ENCODE measurements at regions not wholly inside any gene's neighbourhood (a gene's known extent, or its start where the extent isn't known, plus 50 kb on each side); places are given as distances from the start of the nearest gene placed in this dataset.

DNA sequence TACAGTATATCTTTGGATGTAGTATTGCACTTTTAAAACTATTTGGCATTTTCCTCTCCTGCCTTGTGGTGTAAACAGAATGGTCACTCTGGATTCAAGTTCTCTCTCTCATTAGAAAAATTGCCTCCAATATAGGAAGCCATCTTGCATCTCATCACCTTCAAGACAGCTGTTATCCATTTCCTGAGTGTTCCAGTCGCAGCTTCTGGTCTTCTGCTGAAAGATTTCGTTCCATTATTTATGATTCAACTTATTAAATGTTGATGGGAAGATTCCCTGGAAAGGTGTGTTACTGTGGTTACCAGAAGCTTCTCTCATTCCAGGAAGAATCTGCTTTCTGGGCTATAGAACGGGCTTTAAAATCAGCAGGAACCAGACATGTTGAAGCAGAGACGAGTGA is 568.3 kb upstream of the SLIT2 start:
- H3K4me3 ChIP-seq: no peak overlapping the region
- no peaks in the 10 kb centered on the region for H3K4me1 ChIP-seq (replicated peaks in 1 of 2)
- peak in 1 of 8 experiments; percentile 8 for ATAC-seq (replicated peaks in 6 of 8)
- no peak overlapping the region for H3K27ac ChIP-seq
- in situ Hi-C loops (cut with MboI; ENCODE audit: low pct_unique_long_range_greater_than_20kb in 2 of 9, low sequenced_read_pairs in 9 of 9, unreplicated experiment in 9 of 9): no loop called here
- WGBS, 10 experiments: 32 to 100% (median 60%) methylated on average over 1 to 4 of the region's 4 CpGs; no CpG with 5 or more reads in 1 of the 10 experiments

DNA sequence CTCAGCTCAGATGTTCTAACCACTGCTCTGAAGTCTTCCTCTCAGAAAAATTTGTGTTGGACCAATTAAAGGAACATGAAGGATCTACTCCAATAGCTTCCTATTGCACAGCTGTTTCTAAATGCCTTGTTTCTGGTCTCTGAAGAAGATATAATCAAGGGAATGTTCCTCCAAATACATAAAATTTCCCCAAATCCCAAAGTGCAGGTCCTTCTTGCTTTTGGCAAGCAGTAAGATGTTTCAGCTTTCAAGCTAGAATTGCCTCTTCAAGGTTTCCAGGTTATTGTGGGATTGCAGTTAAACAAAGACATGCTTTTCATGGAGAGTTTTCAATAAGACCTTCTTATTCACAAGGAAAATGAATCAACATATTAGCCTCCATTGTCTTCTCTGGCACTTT is 574.5 kb upstream of the SLIT2 start:
- no peak for ATAC-seq (replicated peaks in 6 of 8)
- in situ Hi-C loops (cut with MboI; ENCODE audit: low pct_unique_long_range_greater_than_20kb in 2 of 9, low sequenced_read_pairs in 9 of 9, unreplicated experiment in 9 of 9): no loop called here
- Histone ChIP-seq H3K4me1 (replicated peaks in 1 of 2) (no peaks in the 10 kb centered on the region), H3K27ac (no peak overlapping the region), H3K4me3 (no peak overlapping the region)

DNA sequence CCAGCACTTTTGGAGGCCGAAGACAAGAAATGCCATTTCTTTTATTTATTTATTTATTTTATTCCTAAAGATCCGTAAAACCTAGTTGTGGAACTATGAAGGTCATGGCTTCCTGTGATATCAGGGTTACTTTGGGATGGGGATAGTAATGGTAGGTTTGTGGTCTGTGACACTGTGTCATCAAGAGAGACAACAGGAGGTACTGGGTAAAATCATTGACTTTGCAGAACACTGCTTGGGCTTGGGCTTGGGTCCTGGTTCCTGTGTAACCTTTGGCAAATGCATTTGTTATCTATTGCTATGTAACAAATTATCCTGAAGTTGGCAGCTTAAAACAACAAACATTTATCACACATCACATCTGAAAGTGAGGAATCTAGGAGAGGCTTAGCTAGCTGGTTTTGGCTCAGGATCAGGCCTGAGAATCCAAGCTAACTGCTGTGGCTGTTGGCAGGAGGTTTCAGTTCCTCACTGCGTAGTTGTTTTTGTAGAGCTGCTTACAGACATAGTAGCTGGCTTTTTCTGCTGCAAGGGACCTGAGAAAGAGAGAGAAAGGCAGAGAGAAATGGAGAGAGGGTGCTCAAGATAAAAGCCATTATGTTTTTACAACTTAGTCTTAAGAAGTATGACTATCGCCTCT is 576.4 kb upstream of the SLIT2 start:
- Histone ChIP-seq H3K4me1 (replicated peaks in 1 of 2) (no peaks in the 10 kb centered on the region), H3K27ac (no peak overlapping the region), H3K4me3 (no peak overlapping the region)
- ATAC-seq (replicated peaks in 6 of 8): no peak
- in situ Hi-C loops (cut with MboI; ENCODE audit: low pct_unique_long_range_greater_than_20kb in 2 of 9, low sequenced_read_pairs in 9 of 9, unreplicated experiment in 9 of 9): no loop called here
- 50 to 100% (median 90%) methylated on average over 1 to 4 of the region's 4 CpGs for WGBS, 10 experiments

DNA sequence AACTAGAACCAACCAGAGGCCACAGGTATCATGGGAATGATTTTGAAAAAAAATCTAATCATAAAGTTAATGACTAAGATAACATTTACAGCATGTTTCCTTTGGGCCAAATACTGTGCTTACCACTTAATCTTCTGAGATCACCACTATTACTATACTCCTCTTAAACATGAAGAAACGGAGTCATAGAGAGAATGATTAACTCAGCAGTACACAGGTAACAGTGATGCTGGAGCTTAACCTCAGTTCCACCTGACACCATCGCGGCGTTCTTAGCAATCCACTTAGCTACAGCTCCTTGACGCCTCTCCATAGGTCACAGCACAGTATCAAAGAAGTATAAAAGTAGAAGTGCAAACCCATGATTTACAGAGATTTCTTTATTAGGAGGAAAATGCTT is 592.6 kb upstream of the SLIT2 start:
- H3K4me1 ChIP-seq (replicated peaks in 1 of 2): no peaks in the 10 kb centered on the region
- WGBS, 10 experiments: 85 to 100% (median 90%) methylated on average over 2 to 5 of the region's 5 CpGs; no CpG with 5 or more reads in 3 of the 10 experiments
- ATAC-seq (replicated peaks in 6 of 8): no peak
- H3K27ac ChIP-seq: no peak overlapping the region
- in situ Hi-C loops (cut with MboI; ENCODE audit: low pct_unique_long_range_greater_than_20kb in 2 of 9, low sequenced_read_pairs in 9 of 9, unreplicated experiment in 9 of 9): no loop called here
- no peak overlapping the region for H3K4me3 ChIP-seq

DNA sequence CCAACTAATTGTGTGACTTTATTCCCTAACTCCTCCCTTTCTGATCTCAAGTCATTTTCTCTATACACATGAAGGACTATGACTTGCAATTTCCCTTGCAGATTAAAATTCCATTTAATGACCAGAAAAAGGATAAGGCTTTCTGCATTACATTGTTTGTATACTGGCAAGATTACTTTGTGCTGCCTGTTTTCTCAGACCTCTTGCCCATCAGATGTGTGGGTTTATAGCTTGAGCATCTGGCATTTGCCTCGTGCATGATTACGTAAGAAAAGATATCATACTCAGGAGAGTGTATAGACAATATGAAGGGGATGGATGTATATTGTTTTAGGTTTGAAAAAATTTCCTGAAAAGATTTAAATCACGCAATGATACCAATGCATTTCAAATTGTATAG is 593.8 kb upstream of the SLIT2 start:
- no peak for ATAC-seq (replicated peaks in 6 of 8)
- Histone ChIP-seq H3K4me1 (replicated peaks in 1 of 2) (no peaks in the 10 kb centered on the region), H3K4me3 (no peak overlapping the region), H3K27ac (no peak overlapping the region)
- 72 to 100% (median 90%) methylated on average over 1 to 3 of the region's 3 CpGs; no CpG with 5 or more reads in 1 of the 10 experiments for WGBS, 10 experiments
- in situ Hi-C loops (cut with MboI; ENCODE audit: low pct_unique_long_range_greater_than_20kb in 2 of 9, low sequenced_read_pairs in 9 of 9, unreplicated experiment in 9 of 9): no loop called here

DNA sequence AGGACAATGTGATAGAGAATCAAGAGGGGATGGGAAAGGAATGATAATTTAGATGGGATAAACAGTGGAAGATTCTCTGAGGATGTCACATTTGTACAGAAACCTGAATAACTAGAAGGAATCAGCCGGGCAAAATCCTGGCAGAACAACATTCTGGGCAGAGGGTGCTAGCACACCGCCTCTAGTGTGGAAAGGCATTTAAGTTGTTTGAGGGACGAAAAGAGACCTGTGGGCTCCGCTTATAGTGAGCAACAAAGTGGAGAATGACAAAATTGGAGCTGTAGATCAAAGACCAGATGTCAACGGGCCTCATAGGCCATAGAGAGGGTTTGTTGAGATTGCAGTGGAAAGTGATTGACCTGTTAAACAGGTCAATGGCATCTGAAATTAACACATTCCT is 596.0 kb upstream of the SLIT2 start:
- 67 to 100% (median 93%) methylated on average over 1 to 5 of the region's 5 CpGs; no CpG with 5 or more reads in 1 of the 10 experiments for WGBS, 10 experiments
- in situ Hi-C loops (cut with MboI; ENCODE audit: low pct_unique_long_range_greater_than_20kb in 2 of 9, low sequenced_read_pairs in 9 of 9, unreplicated experiment in 9 of 9): no loop called here
- no peak for ATAC-seq (replicated peaks in 6 of 8)
- peaks cover 0 to 4% of the 10 kb centered on the region in 2 donors for H3K4me1 ChIP-seq (replicated peaks in 1 of 2)
- no peak overlapping the region for H3K27ac ChIP-seq
- H3K4me3 ChIP-seq: no peak overlapping the region

DNA sequence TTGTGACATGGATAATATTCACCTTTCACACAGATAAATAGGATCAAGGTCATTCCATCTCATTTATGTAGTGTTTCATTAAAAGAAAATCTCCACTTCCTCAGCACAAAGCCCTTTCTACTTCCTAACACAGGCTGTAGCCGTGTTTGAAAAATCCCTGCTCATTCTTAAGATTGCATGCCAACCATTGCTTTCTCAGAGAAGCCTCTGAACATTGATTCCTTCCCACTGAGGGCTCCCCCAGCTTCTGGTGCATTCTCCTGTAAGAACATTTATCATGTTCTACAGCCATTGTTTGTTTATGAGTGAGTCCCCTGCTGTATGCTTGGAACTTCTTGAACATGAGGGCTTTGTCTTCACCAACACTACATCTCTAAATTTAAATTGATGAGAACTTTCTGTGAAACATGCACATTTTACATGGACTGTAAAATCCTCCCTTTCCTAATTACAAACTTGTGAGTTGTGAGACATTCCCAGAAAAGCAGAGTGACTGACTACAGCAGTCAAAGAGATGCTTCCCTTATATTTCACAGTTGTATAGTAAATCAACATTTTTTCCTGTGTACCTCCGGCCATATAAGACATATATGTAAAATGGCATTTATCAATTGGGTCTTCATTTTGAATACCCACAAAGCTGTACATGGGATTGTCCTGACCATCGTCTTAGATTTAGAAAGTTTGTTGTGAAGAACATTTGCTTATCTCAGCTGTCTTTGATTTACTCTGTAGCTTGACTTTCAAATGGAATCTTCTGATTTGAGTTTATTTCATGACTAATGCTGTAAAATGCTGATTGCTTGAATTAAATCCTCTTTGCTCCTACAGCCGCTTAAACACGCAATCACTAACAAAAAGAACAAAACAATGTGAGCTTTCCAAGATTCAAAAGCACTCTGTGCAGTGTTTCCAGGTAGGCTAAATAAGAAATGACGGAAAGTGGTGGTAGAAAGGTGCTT is 600.5 kb upstream of the SLIT2 start:
- Histone ChIP-seq H3K4me3 (no peak overlapping the region), H3K4me1 (replicated peaks in 1 of 2) (peaks cover 0 to 4% of the 10 kb centered on the region in 2 donors), H3K27ac (no peak overlapping the region)
- in situ Hi-C loops (cut with MboI; ENCODE audit: low pct_unique_long_range_greater_than_20kb in 2 of 9, low sequenced_read_pairs in 9 of 9, unreplicated experiment in 9 of 9): no loop called here
- 0 to 93% (median 79%) methylated on average over 2 to 6 of the region's 6 CpGs for WGBS, 10 experiments
- ATAC-seq (replicated peaks in 6 of 8): peak in 6 of 8 experiments; percentile 29 to 85 (median 43)

DNA sequence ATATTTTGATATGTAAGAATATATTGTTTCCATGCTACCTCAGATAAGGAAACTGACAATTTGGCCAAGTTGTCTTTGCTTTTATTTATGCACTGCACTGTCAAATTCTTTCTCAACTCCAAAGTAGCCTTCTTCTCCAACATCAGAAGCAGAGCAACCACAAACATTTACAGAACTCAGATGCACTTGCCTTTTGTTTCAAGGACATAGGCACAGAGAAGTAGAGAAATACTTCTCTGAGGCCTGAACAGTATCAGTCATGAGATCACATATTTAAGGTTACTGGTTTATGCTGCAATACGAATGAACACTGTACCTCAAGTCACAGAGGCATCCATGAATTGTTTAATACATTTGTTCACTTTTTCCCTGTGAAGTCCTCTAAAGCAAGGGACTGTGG is 606.1 kb upstream of the SLIT2 start:
- Histone ChIP-seq H3K27ac (no peak overlapping the region), H3K4me3 (no peak overlapping the region), H3K4me1 (replicated peaks in 1 of 2) (no peaks in the 10 kb centered on the region)
- no peak for ATAC-seq (replicated peaks in 6 of 8)
- 30 to 100% (median 83%) methylated on average over 1 of the region's 1 CpG; no CpG with 5 or more reads in 3 of the 10 experiments for WGBS, 10 experiments
- in situ Hi-C loops (cut with MboI; ENCODE audit: low pct_unique_long_range_greater_than_20kb in 2 of 9, low sequenced_read_pairs in 9 of 9, unreplicated experiment in 9 of 9): no loop called here

DNA sequence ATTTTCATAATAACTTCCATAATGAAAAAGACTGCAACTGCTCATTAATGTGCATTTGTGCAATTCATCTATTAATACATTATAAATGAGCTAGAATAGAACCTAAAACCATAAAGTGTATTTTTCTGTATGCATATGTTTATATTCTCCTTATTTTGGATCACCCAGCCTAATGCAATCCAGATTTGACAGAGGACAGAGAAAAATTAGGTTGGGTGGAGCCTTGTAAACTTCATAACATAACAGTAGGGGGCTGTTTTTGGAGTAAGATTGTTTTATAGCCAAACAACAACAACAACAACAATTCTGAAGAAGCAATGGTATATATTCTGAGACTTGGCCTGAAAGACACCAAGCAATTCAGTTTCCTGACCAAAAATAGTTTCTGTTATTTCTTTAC is 615.3 kb upstream of the SLIT2 start:
- Histone ChIP-seq H3K4me3 (no peak overlapping the region), H3K4me1 (replicated peaks in 1 of 2) (no peaks in the 10 kb centered on the region), H3K27ac (no peak overlapping the region)
- in situ Hi-C loops (cut with MboI; ENCODE audit: low pct_unique_long_range_greater_than_20kb in 2 of 9, low sequenced_read_pairs in 9 of 9, unreplicated experiment in 9 of 9): no loop called here
- ATAC-seq (replicated peaks in 6 of 8): peak in 2 of 8 experiments; percentile 27 to 37

DNA sequence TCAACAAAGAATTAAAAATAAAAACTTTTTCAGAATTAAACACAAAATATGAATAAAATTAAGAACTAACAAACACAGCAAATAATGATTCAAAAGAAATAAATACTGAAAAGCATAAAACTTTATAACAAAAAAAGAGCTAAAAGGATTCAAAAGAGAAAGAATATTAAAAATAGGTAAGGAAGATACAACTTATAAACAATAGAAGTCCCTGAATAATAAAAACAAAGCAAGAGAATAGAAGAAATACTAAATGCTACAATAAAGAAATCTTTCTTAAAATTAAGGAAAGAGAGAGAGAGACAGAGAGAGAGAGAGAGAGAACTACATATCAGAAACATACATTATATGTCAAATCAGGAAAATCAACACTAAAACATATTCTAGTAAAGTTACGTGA is 619.9 kb upstream of the SLIT2 start:
- in situ Hi-C loops (cut with MboI; ENCODE audit: low pct_unique_long_range_greater_than_20kb in 2 of 9, low sequenced_read_pairs in 9 of 9, unreplicated experiment in 9 of 9): no loop called here
- ATAC-seq (replicated peaks in 6 of 8): no peak
- WGBS, 10 experiments: 22 to 100% (median 98%) methylated on average over 1 of the region's 1 CpG; no CpG with 5 or more reads in 2 of the 10 experiments
- Histone ChIP-seq H3K4me3 (no peak overlapping the region), H3K4me1 (replicated peaks in 1 of 2) (no peaks in the 10 kb centered on the region), H3K27ac (no peak overlapping the region)

DNA sequence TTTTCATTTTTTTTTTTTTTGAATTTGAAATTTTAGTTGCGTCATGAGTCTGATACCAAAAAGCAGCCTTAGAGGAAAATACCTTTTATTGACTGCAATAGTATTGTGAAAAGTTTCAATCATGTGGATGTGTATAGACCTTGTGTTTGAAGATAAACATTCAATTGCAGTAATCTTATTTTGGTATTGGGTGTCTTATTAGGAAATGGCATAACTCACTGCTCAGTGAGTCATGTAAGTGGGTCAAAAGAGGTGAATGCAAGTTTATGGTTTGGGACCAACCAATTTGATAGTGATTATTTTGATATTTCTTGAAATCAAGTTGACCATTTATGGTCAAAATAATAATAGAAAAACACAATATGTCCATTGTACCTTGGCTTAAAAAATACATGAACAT is 627.8 kb upstream of the SLIT2 start:
- no peak for ATAC-seq (replicated peaks in 6 of 8)
- no peaks in the 10 kb centered on the region for H3K4me1 ChIP-seq (replicated peaks in 1 of 2)
- in situ Hi-C loops (cut with MboI; ENCODE audit: low pct_unique_long_range_greater_than_20kb in 2 of 9, low sequenced_read_pairs in 9 of 9, unreplicated experiment in 9 of 9): no loop called here
- 88 to 100% (median 100%) methylated on average over 1 of the region's 1 CpG; no CpG with 5 or more reads in 2 of the 10 experiments for WGBS, 10 experiments
- H3K27ac ChIP-seq: no peak overlapping the region
- no peak overlapping the region for H3K4me3 ChIP-seq

DNA sequence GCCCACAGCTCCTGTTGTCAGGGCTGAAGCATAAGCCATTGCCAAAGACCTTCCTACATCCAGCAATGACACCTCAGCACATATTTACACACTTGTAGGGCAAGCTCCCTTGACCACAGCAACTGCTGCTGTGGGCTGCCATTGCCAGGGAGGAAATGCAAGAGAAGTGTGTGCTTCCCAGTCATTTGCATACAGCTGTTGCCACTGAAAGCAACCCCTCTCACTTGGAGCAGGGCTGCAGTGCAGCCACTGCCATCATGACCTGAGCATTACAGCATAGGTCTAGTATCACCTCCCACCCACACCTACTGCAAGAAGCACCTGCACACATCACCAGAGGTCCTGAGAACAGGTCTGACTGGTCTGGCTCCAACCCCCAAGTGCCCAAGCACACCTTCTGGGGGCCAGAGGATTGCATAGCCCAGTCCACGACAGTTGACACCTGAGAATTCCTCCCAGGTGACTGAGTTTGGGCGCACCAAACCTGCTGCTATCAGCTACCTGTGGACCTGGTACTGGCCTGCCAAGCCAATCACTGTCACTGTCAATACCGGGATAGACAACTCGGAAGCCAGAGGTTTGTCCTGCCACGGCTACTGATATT is 636.5 kb upstream of the SLIT2 start:
- no peaks in the 10 kb centered on the region for H3K4me1 ChIP-seq (replicated peaks in 1 of 2)
- no peak for ATAC-seq (replicated peaks in 6 of 8)
- in situ Hi-C loops (cut with MboI; ENCODE audit: low pct_unique_long_range_greater_than_20kb in 2 of 9, low sequenced_read_pairs in 9 of 9, unreplicated experiment in 9 of 9): no loop called here
- H3K27ac ChIP-seq: no peak overlapping the region
- H3K4me3 ChIP-seq: no peak overlapping the region
- 71 to 100% (median 93%) methylated on average over 1 to 5 of the region's 5 CpGs; no CpG with 5 or more reads in 5 of the 10 experiments for WGBS, 10 experiments

DNA sequence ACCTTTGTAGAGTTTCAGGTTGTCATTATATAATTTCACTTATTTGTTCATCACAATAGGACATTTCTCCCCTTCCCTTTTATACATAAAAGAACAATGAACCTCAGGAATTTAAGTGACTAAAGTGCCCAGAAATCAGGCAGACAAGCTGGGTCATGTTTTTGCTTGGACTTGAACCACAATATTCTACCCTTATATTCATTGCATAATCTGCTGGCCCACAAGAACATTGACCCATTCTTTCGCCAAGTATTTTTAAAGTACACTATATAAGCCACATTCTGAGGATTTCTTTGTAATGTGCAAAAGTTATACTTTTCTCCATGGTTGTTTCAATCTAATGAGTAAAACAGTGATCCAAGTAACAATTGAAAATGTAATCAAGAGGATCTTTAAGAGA is 637.5 kb upstream of the SLIT2 start:
- ATAC-seq (replicated peaks in 6 of 8): no peak
- in situ Hi-C loops (cut with MboI; ENCODE audit: low pct_unique_long_range_greater_than_20kb in 2 of 9, low sequenced_read_pairs in 9 of 9, unreplicated experiment in 9 of 9): no loop called here
- no peaks in the 10 kb centered on the region for H3K4me1 ChIP-seq (replicated peaks in 1 of 2)
- H3K4me3 ChIP-seq: no peak overlapping the region
- 57 to 100% (median 88%) methylated on average over 1 of the region's 1 CpG; no CpG with 5 or more reads in 3 of the 10 experiments for WGBS, 10 experiments
- no peak overlapping the region for H3K27ac ChIP-seq

Measured in motor neuron (in vitro differentiated cells).